ENCODE measurements at regions not wholly inside any gene's neighbourhood (a gene's known extent, or its start where the extent isn't known, plus 50 kb on each side); places are given as distances from the start of the nearest gene placed in this dataset.

DNA sequence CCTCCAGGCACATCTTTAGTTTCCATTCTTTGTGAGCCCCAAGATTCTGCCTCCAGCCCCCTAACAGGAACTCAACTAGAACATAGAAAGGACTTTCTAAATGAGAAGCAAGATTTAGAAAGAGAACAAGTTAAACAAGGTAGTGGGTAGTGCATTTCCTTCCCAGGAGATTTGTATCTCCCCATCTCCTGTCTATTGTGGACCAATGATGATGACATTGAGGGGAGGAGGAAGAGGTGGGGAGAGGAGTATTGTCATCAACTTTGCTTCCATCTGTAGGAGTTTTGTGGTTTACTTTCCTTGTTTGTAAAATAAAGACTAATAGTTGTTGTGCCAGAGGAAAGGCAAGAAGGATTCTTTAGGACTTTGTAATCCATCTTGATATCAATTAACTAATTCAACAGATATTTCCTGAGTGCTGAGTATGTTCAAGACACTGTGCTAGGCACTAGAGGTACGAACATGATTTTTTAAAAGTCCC is 235.3 kb upstream of the ROPN1 start:
- H3K9me3 Mint-ChIP-seq, result peaks cover 0 to 2% of the 10 kb centered on the region in 2 donors
- DNase-seq (no peak), ATAC-seq (replicated peaks in 1 of 2) (no peak)
- no peak overlapping the region for H3K27ac Mint-ChIP-seq
- H3K4me3 Mint-ChIP-seq, result no peak overlapping the region
- no peaks in the 10 kb centered on the region for H3K36me3 Mint-ChIP-seq (ENCODE audit: insufficient read depth in 2 of 2)
- H3K27me3 Mint-ChIP-seq (ENCODE audit: low read depth), result peaks cover 10% of the 10 kb centered on the region
- no peaks in the 10 kb centered on the region for H3K4me1 Mint-ChIP-seq (ENCODE audit: low read depth)

DNA sequence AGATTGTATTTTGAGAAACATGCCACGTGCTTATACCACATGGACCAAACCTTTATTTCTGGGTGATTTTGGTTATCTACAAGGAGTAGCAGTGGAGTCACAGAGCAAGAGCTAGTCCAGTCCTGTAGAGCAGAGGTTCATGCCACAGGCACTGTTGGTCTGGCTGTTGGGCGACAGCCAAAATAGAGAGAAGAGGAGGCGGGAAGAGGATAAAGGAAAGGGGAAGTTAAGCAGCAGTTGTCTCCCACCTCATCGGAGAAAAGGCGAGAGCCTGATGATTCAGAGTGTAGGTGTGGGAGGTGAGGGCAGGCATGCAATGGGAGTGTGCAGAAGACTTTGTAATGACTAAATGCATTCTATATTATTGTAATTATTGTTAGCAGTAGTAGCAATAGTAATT is 237.5 kb upstream of the ROPN1 start:
- no peak for DNase-seq
- Mint-ChIP-seq H3K36me3 (ENCODE audit: insufficient read depth in 2 of 2) (no peaks in the 10 kb centered on the region), H3K4me3 (no peak overlapping the region), H3K4me1 (ENCODE audit: low read depth) (no peaks in the 10 kb centered on the region), H3K9me3 (peaks cover 0 to 2% of the 10 kb centered on the region in 2 donors), H3K27ac (no peak overlapping the region), H3K27me3 (ENCODE audit: low read depth) (peaks cover 20% of the 10 kb centered on the region)
- ATAC-seq (replicated peaks in 1 of 2), result no peak

DNA sequence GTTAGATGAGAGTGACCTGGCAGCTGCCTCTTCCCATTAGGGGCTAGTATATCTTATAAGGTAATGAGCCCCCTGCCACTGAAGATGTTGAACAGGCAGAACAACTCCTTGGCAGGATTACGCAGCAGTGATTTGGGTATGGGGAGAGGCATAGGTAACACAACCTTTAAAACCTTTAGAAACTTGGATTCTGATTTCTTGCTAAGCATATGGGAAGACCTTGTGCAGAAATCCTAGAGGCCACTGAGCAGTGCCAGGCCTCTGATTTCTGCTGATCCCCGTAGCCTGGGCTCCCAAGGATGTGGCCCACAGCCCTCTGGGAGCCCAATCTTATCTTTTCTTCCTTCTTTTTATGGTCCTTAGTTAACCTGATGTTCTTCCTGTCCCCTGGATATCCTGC is 237.9 kb upstream of the ROPN1 start:
- no peaks in the 10 kb centered on the region for H3K36me3 Mint-ChIP-seq (ENCODE audit: insufficient read depth in 2 of 2)
- DNase-seq, result no peak

DNA sequence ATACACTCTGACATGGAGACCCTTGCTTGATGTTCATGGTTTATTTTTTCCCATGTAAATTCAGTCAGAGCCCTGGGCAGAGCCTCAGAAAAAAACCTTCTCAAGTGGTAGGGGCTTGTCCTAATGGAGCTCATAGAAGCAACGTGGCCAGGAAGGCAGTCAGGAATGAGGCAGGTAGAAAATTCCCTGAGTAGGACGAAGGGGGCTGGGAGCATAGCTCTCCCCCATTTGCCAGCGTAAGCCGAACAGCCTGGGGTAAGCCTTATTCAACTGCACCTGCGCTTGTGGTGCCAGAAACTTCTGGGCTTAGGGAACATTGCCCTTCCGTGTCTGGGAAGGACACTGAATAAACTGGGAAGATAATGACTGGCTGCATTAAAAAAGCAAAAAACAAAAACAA is 238.5 kb upstream of the ROPN1 start:
- no peak for ATAC-seq (replicated peaks in 1 of 2)
- Mint-ChIP-seq H3K27ac (no peak overlapping the region), H3K36me3 (ENCODE audit: insufficient read depth in 2 of 2) (no peaks in the 10 kb centered on the region), H3K4me3 (no peak overlapping the region), H3K27me3 (ENCODE audit: low read depth) (peaks cover 29% of the 10 kb centered on the region), H3K9me3 (peaks cover 0 to 2% of the 10 kb centered on the region in 2 donors), H3K4me1 (ENCODE audit: low read depth) (no peaks in the 10 kb centered on the region)
- DNase-seq, result no peak

More for the DNA sequence above, 237.9 kb upstream of the ROPN1 start:
- ATAC-seq (replicated peaks in 1 of 2), result no peak
- Mint-ChIP-seq H3K4me1 (ENCODE audit: low read depth) (no peaks in the 10 kb centered on the region), H3K4me3 (no peak overlapping the region), H3K9me3 (peaks cover 0 to 2% of the 10 kb centered on the region in 2 donors), H3K27ac (no peak overlapping the region), H3K27me3 (ENCODE audit: low read depth) (peaks cover 23% of the 10 kb centered on the region)

DNA sequence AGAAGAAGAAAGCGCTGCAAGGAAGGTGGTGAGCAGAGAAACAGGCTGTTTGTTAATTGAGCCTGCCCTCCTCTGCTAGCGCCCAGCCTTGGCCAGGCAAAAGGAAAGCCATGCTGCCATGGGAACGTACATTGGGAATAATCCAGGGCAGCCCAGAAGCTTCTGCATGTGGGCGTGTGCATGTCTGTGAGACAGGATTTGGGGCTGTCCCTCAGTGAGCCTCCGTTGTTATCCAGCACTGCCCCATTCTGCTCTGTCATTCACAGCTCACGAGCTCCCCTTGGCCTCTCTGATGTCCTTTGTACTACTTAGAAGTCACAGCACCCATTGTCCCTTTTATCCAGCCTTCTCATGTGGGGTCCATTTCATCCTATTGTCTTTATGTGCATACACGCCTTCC is 239.1 kb upstream of the ROPN1 start:
- Mint-ChIP-seq H3K27ac (no peak overlapping the region), H3K4me3 (no peak overlapping the region), H3K9me3 (peaks cover 0 to 2% of the 10 kb centered on the region in 2 donors), H3K36me3 (ENCODE audit: insufficient read depth in 2 of 2) (no peaks in the 10 kb centered on the region), H3K4me1 (ENCODE audit: low read depth) (no peaks in the 10 kb centered on the region), H3K27me3 (ENCODE audit: low read depth) (peaks cover 34% of the 10 kb centered on the region)
- ATAC-seq (replicated peaks in 1 of 2) (no peak), DNase-seq (no peak)

DNA sequence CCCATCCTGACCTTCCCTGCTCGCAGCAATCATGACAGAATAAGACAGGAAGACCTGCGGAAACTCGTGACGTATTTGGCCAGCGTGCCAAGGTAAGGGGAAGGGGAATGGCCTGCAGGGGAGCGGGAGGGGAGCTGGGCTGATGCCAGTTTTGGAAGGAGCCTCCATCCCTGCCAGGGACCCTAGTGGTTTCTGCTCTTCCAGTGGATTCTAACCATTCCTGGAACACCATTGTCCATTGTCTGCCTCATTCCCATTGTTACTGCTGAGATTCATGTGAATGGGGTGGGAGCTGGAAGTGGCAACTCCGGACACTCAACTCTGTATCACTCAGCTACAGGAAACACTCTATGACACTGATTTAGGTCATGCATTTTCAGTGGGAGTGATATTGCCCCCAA is 242.9 kb upstream of the ROPN1 start:
- H3K36me3 Mint-ChIP-seq (ENCODE audit: insufficient read depth in 2 of 2), result no peaks in the 10 kb centered on the region
- H3K4me1 Mint-ChIP-seq (ENCODE audit: low read depth), result no peaks in the 10 kb centered on the region
- H3K27me3 Mint-ChIP-seq (ENCODE audit: low read depth), result peaks cover 35% of the 10 kb centered on the region
- ATAC-seq (replicated peaks in 1 of 2) (no peak), DNase-seq (no peak)
- no peak overlapping the region for H3K27ac Mint-ChIP-seq
- H3K4me3 Mint-ChIP-seq, result no peak overlapping the region
- no peaks in the 10 kb centered on the region for H3K9me3 Mint-ChIP-seq

DNA sequence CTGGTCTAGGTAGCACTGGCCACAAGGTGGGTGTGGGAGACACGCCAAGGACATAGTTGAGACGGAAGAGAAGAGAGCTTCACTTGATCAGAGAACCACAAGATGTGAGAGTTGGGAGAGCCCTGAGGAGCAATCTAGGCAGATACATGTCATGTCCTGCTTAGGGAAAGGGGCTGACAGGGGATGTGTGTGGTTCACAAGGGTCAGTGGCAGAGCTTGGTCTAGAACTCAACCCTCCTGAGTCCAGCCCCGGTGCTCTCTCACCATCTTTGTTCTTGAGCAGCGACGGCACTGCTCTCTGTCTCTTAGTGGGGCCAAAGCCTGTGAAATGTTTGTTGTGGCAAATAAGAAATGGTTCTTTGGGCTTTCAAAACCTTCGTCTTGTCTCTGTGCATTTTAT is 243.5 kb upstream of the ROPN1 start:
- no peaks in the 10 kb centered on the region for H3K36me3 Mint-ChIP-seq (ENCODE audit: insufficient read depth in 2 of 2)
- no peak overlapping the region for H3K4me3 Mint-ChIP-seq
- no peaks in the 10 kb centered on the region for H3K4me1 Mint-ChIP-seq (ENCODE audit: low read depth)
- no peaks in the 10 kb centered on the region for H3K9me3 Mint-ChIP-seq
- H3K27me3 Mint-ChIP-seq (ENCODE audit: low read depth), result peaks cover 35% of the 10 kb centered on the region
- DNase-seq (no peak), ATAC-seq (replicated peaks in 1 of 2) (no peak)
- no peak overlapping the region for H3K27ac Mint-ChIP-seq

DNA sequence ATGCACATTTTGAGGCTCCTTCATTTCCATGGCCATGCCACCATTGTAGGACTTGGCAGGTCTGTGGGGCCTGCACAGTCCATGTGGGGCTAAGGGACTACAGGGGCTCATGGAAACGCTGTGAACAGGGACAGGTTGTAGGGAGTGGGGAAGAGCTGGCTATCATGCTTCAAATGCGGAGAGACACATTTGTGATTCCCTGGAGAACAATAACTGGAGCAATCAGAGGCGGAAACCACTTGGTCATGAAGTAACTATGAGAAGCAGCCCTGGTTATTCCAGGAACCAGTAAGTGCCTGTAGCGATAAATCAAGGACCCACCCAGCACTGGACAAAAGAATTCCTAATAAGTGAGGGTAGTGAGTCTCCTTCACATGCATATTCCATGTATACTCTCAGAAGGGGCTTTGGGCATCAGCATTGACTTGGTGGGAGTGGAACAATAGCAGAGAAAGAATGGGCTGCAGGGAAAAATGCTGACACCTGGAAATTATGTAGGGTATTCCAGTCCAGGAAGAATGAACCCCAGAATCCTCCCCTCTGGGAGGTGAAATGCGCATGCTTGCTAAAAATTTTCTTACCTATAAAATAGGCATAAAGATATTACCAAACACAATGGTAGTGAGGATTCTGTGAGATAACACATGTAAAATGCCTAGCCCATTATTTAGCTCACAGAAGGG is 251.4 kb upstream of the ROPN1 start:
- Mint-ChIP-seq H3K27ac (no peak overlapping the region), H3K4me3 (no peak overlapping the region)

DNA sequence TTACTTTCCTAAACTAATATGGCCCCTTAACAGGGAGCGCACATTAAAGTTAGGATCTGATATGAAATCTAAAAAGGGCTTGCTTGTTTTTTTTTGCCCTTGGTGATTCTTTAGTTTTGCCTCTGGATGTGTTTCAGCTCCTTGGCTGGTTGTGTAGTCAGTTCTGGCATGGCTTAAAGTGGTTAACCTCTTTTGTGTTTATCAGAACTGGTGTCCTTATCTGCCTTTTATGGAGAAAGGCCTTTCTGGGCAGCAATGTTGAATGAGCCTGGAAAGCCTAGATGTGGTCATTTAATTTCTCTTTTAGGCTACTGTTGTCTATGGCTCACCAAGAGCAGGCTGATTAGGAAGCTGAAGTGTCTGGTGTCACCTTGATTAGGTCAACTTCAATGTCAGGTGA is 254.5 kb upstream of the ROPN1 start:
- Mint-ChIP-seq H3K27ac (no peak overlapping the region), H3K4me3 (no peak overlapping the region), H3K9me3 (no peaks in the 10 kb centered on the region), H3K27me3 (ENCODE audit: low read depth) (peaks cover 19% of the 10 kb centered on the region), H3K36me3 (ENCODE audit: insufficient read depth in 2 of 2) (no peaks in the 10 kb centered on the region), H3K4me1 (ENCODE audit: low read depth) (no peaks in the 10 kb centered on the region)
- ATAC-seq (replicated peaks in 1 of 2), result no peak
- no peak for DNase-seq

More for the DNA sequence above, 251.4 kb upstream of the ROPN1 start:
- no peak for DNase-seq
- Mint-ChIP-seq H3K36me3 (ENCODE audit: insufficient read depth in 2 of 2) (no peaks in the 10 kb centered on the region), H3K4me1 (ENCODE audit: low read depth) (no peaks in the 10 kb centered on the region), H3K9me3 (no peaks in the 10 kb centered on the region), H3K27me3 (ENCODE audit: low read depth) (peaks cover 5% of the 10 kb centered on the region)
- no peak for ATAC-seq (replicated peaks in 1 of 2)

DNA sequence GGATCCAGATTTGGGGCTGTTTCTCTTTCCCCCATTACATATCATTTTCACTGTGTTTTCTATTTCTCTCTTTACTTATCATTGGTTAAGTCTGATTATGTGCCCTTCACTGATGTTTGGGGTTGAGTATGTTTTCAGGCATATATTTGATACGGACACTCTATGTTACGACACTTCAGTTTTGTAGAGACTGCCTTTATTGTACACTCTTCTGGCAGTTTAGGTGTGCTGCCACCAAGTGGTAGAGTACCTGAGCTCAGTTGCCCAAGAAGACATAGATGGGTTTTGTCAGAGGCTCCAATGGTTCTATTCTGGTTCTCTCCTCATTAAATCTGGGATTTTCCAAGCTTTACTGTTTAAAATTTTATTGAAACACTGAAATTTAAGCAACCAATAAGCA is 255.0 kb upstream of the ROPN1 start:
- Mint-ChIP-seq H3K27ac (no peak overlapping the region), H3K27me3 (ENCODE audit: low read depth) (peaks cover 19% of the 10 kb centered on the region), H3K4me1 (ENCODE audit: low read depth) (no peaks in the 10 kb centered on the region), H3K9me3 (no peaks in the 10 kb centered on the region), H3K4me3 (no peak overlapping the region), H3K36me3 (ENCODE audit: insufficient read depth in 2 of 2) (no peaks in the 10 kb centered on the region)
- DNase-seq (no peak), ATAC-seq (replicated peaks in 1 of 2) (no peak)

DNA sequence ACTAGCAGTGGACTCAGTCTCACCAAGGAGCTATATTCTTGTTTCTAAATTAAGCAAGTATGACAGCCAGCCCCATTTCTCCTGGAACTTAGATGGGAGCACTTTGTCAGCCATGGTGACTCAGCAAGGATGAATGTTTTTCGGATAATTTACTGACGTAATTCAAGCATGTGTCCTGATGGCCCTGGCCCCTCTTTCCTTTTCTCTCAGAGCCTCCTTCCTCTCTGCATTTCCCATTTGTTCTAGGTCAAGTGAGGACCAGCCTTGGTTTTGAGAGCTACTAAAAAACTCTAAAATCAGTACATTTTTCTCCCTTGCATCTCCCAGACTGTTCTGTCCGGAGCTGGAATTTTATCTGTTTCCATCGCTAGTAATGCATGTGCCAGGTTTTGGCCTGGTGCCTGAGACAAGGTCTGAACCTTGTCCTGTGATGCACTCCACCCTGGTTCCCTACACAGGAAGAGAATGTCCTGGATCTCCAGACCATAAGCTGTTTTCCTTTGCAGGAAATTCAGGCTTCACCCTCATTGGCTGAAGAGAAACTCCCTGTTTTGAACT is 256.6 kb upstream of the ROPN1 start:
- ATAC-seq (replicated peaks in 1 of 2), result no peak
- no peaks in the 10 kb centered on the region for H3K9me3 Mint-ChIP-seq
- H3K36me3 Mint-ChIP-seq (ENCODE audit: insufficient read depth in 2 of 2), result no peaks in the 10 kb centered on the region
- H3K27me3 Mint-ChIP-seq (ENCODE audit: low read depth), result peaks cover 19% of the 10 kb centered on the region
- no peak for DNase-seq
- no peak overlapping the region for H3K4me3 Mint-ChIP-seq
- H3K4me1 Mint-ChIP-seq (ENCODE audit: low read depth), result no peaks in the 10 kb centered on the region
- no peak overlapping the region for H3K27ac Mint-ChIP-seq

DNA sequence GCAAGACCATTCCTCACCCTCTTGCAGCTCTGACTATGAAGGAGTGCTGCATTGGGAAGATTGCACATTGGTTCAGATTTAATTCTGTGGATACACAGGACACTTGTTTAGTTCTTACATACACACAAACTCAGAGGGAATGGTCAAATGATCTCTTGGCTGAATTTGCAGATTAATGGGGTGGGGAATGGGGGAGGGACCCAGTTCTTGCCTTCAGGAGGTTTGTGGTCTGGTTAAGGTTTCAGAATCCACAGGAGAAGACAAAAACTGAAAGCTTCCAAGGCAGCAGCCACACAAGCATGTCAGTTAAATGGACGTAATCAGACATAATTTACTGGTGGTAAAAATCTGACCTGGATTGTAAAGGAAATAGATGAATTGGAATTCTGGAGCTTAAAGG is 257.1 kb upstream of the ROPN1 start:
- DNase-seq (no peak), ATAC-seq (replicated peaks in 1 of 2) (no peak)
- no peak overlapping the region for H3K27ac Mint-ChIP-seq
- peaks cover 19% of the 10 kb centered on the region for H3K27me3 Mint-ChIP-seq (ENCODE audit: low read depth)
- no peaks in the 10 kb centered on the region for H3K9me3 Mint-ChIP-seq
- H3K4me1 Mint-ChIP-seq (ENCODE audit: low read depth), result no peaks in the 10 kb centered on the region
- no peak overlapping the region for H3K4me3 Mint-ChIP-seq
- H3K36me3 Mint-ChIP-seq (ENCODE audit: insufficient read depth in 2 of 2), result no peaks in the 10 kb centered on the region

DNA sequence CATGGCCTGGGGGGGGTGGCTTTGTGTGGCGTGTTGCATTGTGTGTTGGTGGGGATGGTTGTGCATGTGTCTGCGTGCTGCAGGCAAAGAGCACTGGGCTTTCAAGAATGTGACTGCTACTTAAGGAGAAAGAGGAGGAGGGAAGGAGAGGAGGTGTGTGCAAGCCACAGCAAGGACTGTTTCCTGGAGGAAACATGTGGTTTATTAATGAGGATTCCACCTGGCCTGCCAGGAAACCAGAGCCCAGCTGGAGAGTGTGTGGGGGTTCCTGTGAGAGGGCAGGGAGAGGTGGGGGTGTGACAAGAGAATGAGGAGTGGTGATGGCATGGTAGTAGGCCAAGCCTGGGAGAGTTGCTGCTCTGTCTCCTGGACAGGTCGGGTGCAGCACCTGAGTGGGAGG is 258.1 kb upstream of the ROPN1 start:
- no peak for DNase-seq
- Mint-ChIP-seq H3K27me3 (ENCODE audit: low read depth) (peaks cover 17% of the 10 kb centered on the region), H3K36me3 (ENCODE audit: insufficient read depth in 2 of 2) (no peaks in the 10 kb centered on the region), H3K4me1 (ENCODE audit: low read depth) (no peaks in the 10 kb centered on the region), H3K9me3 (no peaks in the 10 kb centered on the region), H3K27ac (no peak overlapping the region), H3K4me3 (no peak overlapping the region)
- no peak for ATAC-seq (replicated peaks in 1 of 2)

DNA sequence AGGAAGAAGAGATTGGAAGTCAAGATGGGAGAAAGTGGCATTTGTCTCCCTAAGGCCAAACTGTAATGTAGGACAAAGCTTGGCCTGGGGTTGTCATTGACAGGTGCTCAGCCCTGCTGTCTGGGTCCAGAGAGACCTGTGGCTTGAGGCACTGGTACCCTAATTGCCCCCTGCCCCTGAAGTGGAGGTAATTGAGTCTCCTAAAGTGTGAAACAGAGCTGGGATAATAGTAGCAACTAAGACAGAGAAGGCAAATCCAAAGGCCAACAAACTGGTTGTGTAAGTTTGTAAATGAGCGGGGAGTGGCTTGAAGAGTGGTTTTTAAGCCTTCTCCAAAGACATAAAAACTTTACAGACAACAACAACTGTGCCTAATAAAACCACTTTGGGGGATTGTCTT is 264.2 kb upstream of the ROPN1 start:
- Mint-ChIP-seq H3K4me1 (ENCODE audit: low read depth) (no peaks in the 10 kb centered on the region), H3K27ac (no peak overlapping the region), H3K27me3 (ENCODE audit: low read depth) (no peaks in the 10 kb centered on the region), H3K4me3 (no peak overlapping the region), H3K9me3 (no peaks in the 10 kb centered on the region), H3K36me3 (ENCODE audit: insufficient read depth in 2 of 2) (no peaks in the 10 kb centered on the region)
- DNase-seq, result no peak
- ATAC-seq (replicated peaks in 1 of 2), result no peak

All from activated T-cell treated with anti-CD3 and anti-CD28 coated beads, Interleukin-2, amount 50 U/mL, for 72 hours (primary cell).